Lung microvascular endothelial cell (primary cell): ENCODE measurements at regions not wholly inside any gene's neighbourhood (a gene's known extent, or its start where the extent isn't known, plus 50 kb on each side); places are given as distances from the start of the nearest gene placed in this dataset.

Experiments used
- DNase-seq, 2 donors: peaks; one replicate each; pipeline versions ENCODE4 v3.0.0 to v3.0.0-alpha.2; 2010; ENCODE audit warnings: low read depth in 2 of 2

GRCh38 chr7:96410126-96410839, 88.4 kb upstream of the SLC25A13 start:
- DNase-seq, result no peak

GRCh38 chr7:96408881-96409280, 87.0 kb upstream of the SLC25A13 start:
- DNase-seq, result no peak

GRCh38 chr7:96407427-96407826, 85.5 kb upstream of the SLC25A13 start:
- peak in 1 of 2 donors; percentile 35 for DNase-seq

- no peak for DNase-seq
These were observed 81.0 kb upstream of the SLC25A13 start for GRCh38 chr7:96402913-96403312.

GRCh38 chr7:96401200-96401599, 79.3 kb upstream of the SLC25A13 start:
- peak; percentile 30 to 95 for DNase-seq

GRCh38 chr7:96400518-96400917, 78.6 kb upstream of the SLC25A13 start:
- DNase-seq, result no peak

GRCh38 chr7:96400001-96400400, 78.1 kb upstream of the SLC25A13 start:
- DNase-seq, result no peak

- DNase-seq, result no peak
These were observed 76.2 kb upstream of the SLC25A13 start for GRCh38 chr7:96397936-96398598.

- DNase-seq, result peak; percentile 78 to 95
These were observed 66.9 kb upstream of the SLC25A13 start for GRCh38 chr7:96388620-96389383.

GRCh38 chr7:96388166-96388565, 66.3 kb upstream of the SLC25A13 start:
- DNase-seq, result peak; percentile 73

- peak; percentile 66 to 80 for DNase-seq
These were observed 58.2 kb upstream of the SLC25A13 start for GRCh38 chr7:96380111-96380512.

GRCh38 chr7:96377399-96377798, 55.5 kb upstream of the SLC25A13 start:
- no peak for DNase-seq
